Uterus (tissue), 3 donors: ENCODE measurements at regions not wholly inside any gene's neighbourhood (a gene's known extent, or its start where the extent isn't known, plus 50 kb on each side); places are given as distances from the start of the nearest gene placed in this dataset.

Source experiments
- DNase-seq, 2 donors: peaks; one replicate each; pipeline ENCODE4 v3.0.0-alpha.2; 2019 to 2020
- H3K27ac ChIP-seq, 2 donors: fragments of 200-600 bp; sonication (generic); 1 replicate in 1 of 2; 2 replicates in 1 of 2; pipeline ENCODE4 v1.5.1; 2016 to 2018
- H3K27me3 ChIP-seq, 2 donors: fragments of 200-600 bp; sonication (generic); one replicate each; pipeline ENCODE4 v1.5.1; 2018 to 2019; ENCODE audit warnings: control low read depth in 1 of 2
- H3K36me3 ChIP-seq, 2 donors: fragments of 200-600 bp; sonication (generic); one replicate each; pipeline ENCODE4 v1.5.1; 2019; ENCODE audit warnings: control low read depth in 1 of 2
- H3K4me1 ChIP-seq, 2 donors: fragments of 200-600 bp; sonication (generic); one replicate each; pipeline ENCODE4 v1.5.1; 2018 to 2019; ENCODE audit warnings: control low read depth in 1 of 2
- H3K4me3 ChIP-seq, 2 donors: fragments of 200-600 bp; sonication (generic); 1 replicate in 1 of 2; 2 replicates in 1 of 2; pipeline ENCODE4 v1.5.1; 2018 to 2019; ENCODE audit warnings: mild to moderate bottlenecking in 1 of 2
- H3K9me3 ChIP-seq, 2 donors: fragments of 200-600 bp; sonication (generic); one replicate each; pipeline ENCODE4 v1.5.1; 2019; ENCODE audit warnings: control low read depth in 1 of 2
- CTCF ChIP-seq, 4 experiments: fragments of 200-600 bp in 2 of 4; fragments of 450-650 bp in 2 of 4; sonication (generic) in 2 of 4; IDR thresholded peaks; one replicate each; pipeline ENCODE4 v1.5.1; 2016 to 2019; ENCODE audit warnings: antibody characterized with exemption in 4 of 4, mild to moderate bottlenecking in 2 of 4, moderate library complexity in 1 of 4
- POLR2A ChIP-seq, 2 donors: fragments of 450-650 bp; IDR thresholded peaks; one replicate each; pipeline ENCODE4 v1.6.1; 2016; ENCODE audit warnings: antibody characterized with exemption in 2 of 2, mild to moderate bottlenecking in 1 of 2, moderate library complexity in 1 of 2
- intact Hi-C: fragments of 100-400 bp; cut with DNase I; formaldehyde crosslinking; loops from one replicate; pipeline ENCODE4 v1.15.1; 2023; ENCODE audit warnings: low total_unique reads
- donor health status: DM: yes; HTN: yes; CAD: no.

GRCh38 chr2:128467321-128467969 lies 148.8 kb upstream of the HS6ST1 start:
- Histone ChIP-seq H3K27ac (no peak overlapping the region), H3K4me3 (no peak overlapping the region), H3K36me3 (no peaks in the 10 kb centered on the region), H3K4me1 (no peaks in the 10 kb centered on the region), H3K9me3 (peaks cover 0 to 14% of the 10 kb centered on the region in 2 donors), H3K27me3 (no peaks in the 10 kb centered on the region)
- intact Hi-C loops = no loop called here
- DNase-seq = no peak
- TF ChIP-seq CTCF (IDR thresholded peaks at IDR 0.05) = no peak
- TF ChIP-seq POLR2A (IDR thresholded peaks at IDR 0.05) = no peak

GRCh38 chr2:128468186-128468920 lies 149.7 kb upstream of the HS6ST1 start:
- intact Hi-C loops = no loop called here
- Histone ChIP-seq H3K4me1 (no peaks in the 10 kb centered on the region), H3K4me3 (no peak overlapping the region), H3K27ac (no peak overlapping the region), H3K27me3 (no peaks in the 10 kb centered on the region), H3K9me3 (peaks cover 0 to 14% of the 10 kb centered on the region in 2 donors), H3K36me3 (no peaks in the 10 kb centered on the region)
- no peak for DNase-seq
- TF ChIP-seq CTCF (IDR thresholded peaks at IDR 0.05) (no peak), POLR2A (IDR thresholded peaks at IDR 0.05) (no peak)

- Histone ChIP-seq H3K27me3 (no peaks in the 10 kb centered on the region), H3K4me1 (no peaks in the 10 kb centered on the region), H3K27ac (no peak overlapping the region), H3K9me3 (peaks cover 0 to 14% of the 10 kb centered on the region in 2 donors), H3K36me3 (no peaks in the 10 kb centered on the region), H3K4me3 (no peak overlapping the region)
- no peak for TF ChIP-seq POLR2A (IDR thresholded peaks at IDR 0.05)
- no peak for TF ChIP-seq CTCF (IDR thresholded peaks at IDR 0.05)
- DNase-seq = no peak
- intact Hi-C loops = no loop called here
Observed at GRCh38 chr2:128469203-128469602, 150.5 kb upstream of the HS6ST1 start.

- Histone ChIP-seq H3K9me3 (peaks cover 0 to 14% of the 10 kb centered on the region in 2 donors), H3K36me3 (no peaks in the 10 kb centered on the region), H3K27ac (no peak overlapping the region), H3K4me1 (no peaks in the 10 kb centered on the region), H3K4me3 (no peak overlapping the region), H3K27me3 (no peaks in the 10 kb centered on the region)
- TF ChIP-seq POLR2A (IDR thresholded peaks at IDR 0.05) = no peak
- TF ChIP-seq CTCF (IDR thresholded peaks at IDR 0.05) = no peak
- intact Hi-C loops = no loop called here
- no peak for DNase-seq
Observed at GRCh38 chr2:128469875-128470274, 151.2 kb upstream of the HS6ST1 start.

- H3K27me3 ChIP-seq = no peaks in the 10 kb centered on the region
- intact Hi-C loops = no loop called here
- no peak overlapping the region for H3K4me3 ChIP-seq
- peaks cover 0 to 14% of the 10 kb centered on the region in 2 donors for H3K9me3 ChIP-seq
- TF ChIP-seq CTCF (IDR thresholded peaks at IDR 0.05) = no peak
- no peak for TF ChIP-seq POLR2A (IDR thresholded peaks at IDR 0.05)
- no peaks in the 10 kb centered on the region for H3K36me3 ChIP-seq
- no peak overlapping the region for H3K27ac ChIP-seq
- no peak for DNase-seq
- H3K4me1 ChIP-seq = no peaks in the 10 kb centered on the region
Observed at GRCh38 chr2:128472789-128473174, 154.1 kb upstream of the HS6ST1 start.
